ACHN (cell line): ENCODE measurements at regions not wholly inside any gene's neighbourhood (a gene's known extent, or its start where the extent isn't known, plus 50 kb on each side); places are given as distances from the start of the nearest gene placed in this dataset.
"Not testable (repeated sequence)": the region's sequence is repeated elsewhere in the genome, so short reads cannot be mapped to it uniquely, and the experiment has no call there.

Source experiments
- DNase-seq: peaks from one replicate; pipeline ENCODE4 v3.0.0-alpha.2; 2015
- in situ Hi-C: cut with HindIII; loops from 2 replicates; pipeline ENCODE4 v1.10.0; 2017; ENCODE audit warnings: low sequenced_read_pairs, low pct_ligation_motif_present, low pct_unique_long_range_greater_than_20kb

GRCh38 chr12:131655469-131656174, 55.3 kb upstream of the SFSWAP start:
- DNase-seq, in situ Hi-C loops: not testable (repeated sequence)

- in situ Hi-C loops, DNase-seq: not testable (repeated sequence)
Observed at GRCh38 chr12:131656796-131657195, 54.1 kb upstream of the SFSWAP start.

GRCh38 chr12:131658605-131659004, 52.3 kb upstream of the SFSWAP start:
- DNase-seq, in situ Hi-C loops: not testable (repeated sequence)

GRCh38 chr12:131659484-131659883, 51.4 kb upstream of the SFSWAP start:
- DNase-seq, in situ Hi-C loops: not testable (repeated sequence)

- in situ Hi-C loops, DNase-seq: not testable (repeated sequence)
Observed at GRCh38 chr12:131659976-131660375, 50.9 kb upstream of the SFSWAP start.

GRCh38 chr12:131660401-131660800, 50.5 kb upstream of the SFSWAP start:
- in situ Hi-C loops, DNase-seq: not testable (repeated sequence)
